Fibroblast of skin of left biceps (primary cell): ENCODE measurements at regions not wholly inside any gene's neighbourhood (a gene's known extent, or its start where the extent isn't known, plus 50 kb on each side); places are given as distances from the start of the nearest gene placed in this dataset.
"Not testable (repeated sequence)": the region's sequence is repeated elsewhere in the genome, so short reads cannot be mapped to it uniquely, and the experiment has no call there.

Experiments used
- DNase-seq, 2 experiments: peaks; one replicate each; pipeline ENCODE4 v3.0.0-alpha.2; 2013; ENCODE audit warnings: low read depth in 2 of 2

- no peak for DNase-seq
Measured at GRCh38 chr15:69554279-69554961, 101.8 kb downstream of the RPLP1 start.

GRCh38 chr15:69555080-69555479 lies 102.5 kb downstream of the RPLP1 start:
- no peak for DNase-seq

GRCh38 chr15:69556344-69556743 lies 103.7 kb downstream of the RPLP1 start:
- no peak for DNase-seq

- peak; percentile 80 for DNase-seq
Measured at GRCh38 chr15:69557020-69557706, 104.5 kb downstream of the RPLP1 start.

GRCh38 chr15:69557707-69558409 lies 105.2 kb downstream of the RPLP1 start:
- no peak for DNase-seq

GRCh38 chr15:69559440-69560190 lies 107.0 kb downstream of the RPLP1 start:
- no peak for DNase-seq

GRCh38 chr15:69561071-69561784 lies 108.6 kb downstream of the RPLP1 start:
- DNase-seq, result no peak

GRCh38 chr15:69562116-69562515 lies 109.5 kb downstream of the RPLP1 start:
- no peak for DNase-seq

GRCh38 chr15:69562564-69562963 lies 109.9 kb downstream of the RPLP1 start:
- no peak for DNase-seq

- no peak for DNase-seq
Measured at GRCh38 chr15:69565066-69565655, 112.5 kb downstream of the RPLP1 start.

- not testable (repeated sequence) for DNase-seq
Measured at GRCh38 chr15:69567238-69567760, 114.7 kb downstream of the RPLP1 start.

GRCh38 chr15:69568173-69569009 lies 115.8 kb downstream of the RPLP1 start:
- peak; percentile 53 to 61 for DNase-seq

- DNase-seq, result no peak
Measured at GRCh38 chr15:69570454-69570853, 117.8 kb downstream of the RPLP1 start.

GRCh38 chr15:69570997-69571396 lies 118.4 kb downstream of the RPLP1 start:
- no peak for DNase-seq

GRCh38 chr15:69573278-69573677 lies 120.7 kb downstream of the RPLP1 start:
- DNase-seq, result not testable (repeated sequence)

- no peak for DNase-seq
Measured at GRCh38 chr15:69573815-69574475, 121.3 kb downstream of the RPLP1 start.

GRCh38 chr15:69574506-69574905 lies 121.9 kb downstream of the RPLP1 start:
- no peak for DNase-seq

GRCh38 chr15:69575387-69575786 lies 122.8 kb downstream of the RPLP1 start:
- DNase-seq, result no peak

GRCh38 chr15:69576035-69576526 lies 123.5 kb downstream of the RPLP1 start:
- no peak for DNase-seq
